H1 (cell line): ENCODE measurements at regions not wholly inside any gene's neighbourhood (a gene's known extent, or its start where the extent isn't known, plus 50 kb on each side); places are given as distances from the start of the nearest gene placed in this dataset.

ENCODE experiments used
- CTCF ChIA-PET: fragments of 300-600 bp; sonication (Branson Sonifier 250); formaldehyde crosslinking; loops from one replicate; lab custom pipeline; 2021; ENCODE audit not compliant: partially characterized antibody; lab: Charles Lee
- POLR2A ChIA-PET: fragments of 300-600 bp; sonication (Branson Sonifier 250); formaldehyde crosslinking; loops from one replicate; lab custom pipeline; 2021; ENCODE audit warnings: inconsistent platforms; ENCODE audit not compliant: partially characterized antibody; lab: Charles Lee
- DNase-seq, 2 experiments: peaks; one replicate each; pipeline versions ENCODE4 v3.0.0 to v3.0.0-alpha.2; 2010 to 2022; ENCODE audit warnings: low spot score in 2 of 2, low read depth in 1 of 2, mixed read lengths in 1 of 2
- FAIRE-seq: peaks from 2 replicates; lab custom pipeline; 2011; peaks lifted over from hg19 to GRCh38; lab: Jason Lieb, UNC
- H2AFZ ChIP-seq: 2 replicates; pipeline ENCODE4 v1.8.1; 2012; ENCODE audit warnings: low read length, inconsistent platforms
- H2AK5ac ChIP-seq: 2 replicates; pipeline ENCODE4 v1.6.1; 2013; ENCODE audit warnings: low read depth, low read length
- H2BK120ac ChIP-seq: replicated peaks from 2 replicates; pipeline ENCODE3; 2013; ENCODE audit warnings: low read depth, low read length, inconsistent platforms
- H2BK12ac ChIP-seq: 2 replicates; pipeline ENCODE4 v1.6.1; 2013; ENCODE audit warnings: low read depth, low read length
- H2BK15ac ChIP-seq: 2 replicates; pipeline ENCODE4 v1.6.1; 2013; ENCODE audit warnings: low read length
- H2BK20ac ChIP-seq: 2 replicates; pipeline ENCODE4 v1.6.1; 2013; ENCODE audit warnings: low read length
- H2BK5ac ChIP-seq: 2 replicates; pipeline ENCODE4 v1.6.1; 2013; ENCODE audit warnings: low read depth, low read length
- H3K14ac ChIP-seq: 2 replicates; pipeline ENCODE4 v1.6.1; 2013; ENCODE audit warnings: inconsistent platforms; ENCODE audit not compliant: insufficient read length
- H3K18ac ChIP-seq: 2 replicates; pipeline ENCODE4 v1.6.1; 2013; ENCODE audit warnings: low read length; ENCODE audit errors: extremely low read depth
- H3K23ac ChIP-seq: 2 replicates; pipeline ENCODE4 v1.6.1; 2013; ENCODE audit warnings: inconsistent platforms; ENCODE audit not compliant: insufficient read length
- H3K23me2 ChIP-seq: 2 replicates; pipeline ENCODE4 v1.6.1; 2013; ENCODE audit warnings: low read depth, low read length
- H3K27ac ChIP-seq: 2 replicates; pipeline ENCODE4 v1.6.1; 2011; ENCODE audit warnings: low read depth, low read length, inconsistent platforms
- H3K27me3 ChIP-seq, 4 experiments: replicated peaks in 1 of 4; 1 replicate in 1 of 4; 2 replicates in 3 of 4; pipeline versions ENCODE4 v1.6.1 to v1.8.1; 2011 to 2013; ENCODE audit warnings: low read length in 3 of 4, mild to moderate bottlenecking in 3 of 4, inconsistent platforms in 2 of 4, mixed read lengths in 2 of 4, moderate library complexity in 1 of 4; ENCODE audit not compliant: control insufficient read depth in 3 of 4, insufficient read depth in 3 of 4; ENCODE audit errors: extremely low read depth in 1 of 4
- H3K36me3 ChIP-seq, 4 experiments: 2 replicates each; pipeline versions ENCODE4 v1.6.1 to v1.8.1; 2011 to 2013; ENCODE audit warnings: mild to moderate bottlenecking in 4 of 4, low read length in 3 of 4, moderate library complexity in 2 of 4, control low read depth in 1 of 4, inconsistent platforms in 1 of 4; ENCODE audit not compliant: insufficient read depth in 4 of 4, control insufficient read depth in 2 of 4
- H3K4ac ChIP-seq: replicated peaks from 2 replicates; pipeline ENCODE3; 2013; ENCODE audit warnings: low read length, low read depth, mixed read lengths, inconsistent platforms; ENCODE audit not compliant: insufficient read length
- H3K4me1 ChIP-seq, 4 experiments: replicated peaks in 1 of 4; 1 replicate in 1 of 4; 2 replicates in 3 of 4; pipeline versions ENCODE4 v1.6.1 to v1.8.1; 2011 to 2013; ENCODE audit warnings: low read length in 3 of 4, inconsistent platforms in 2 of 4, mixed read lengths in 1 of 4; ENCODE audit not compliant: insufficient read depth in 4 of 4, control insufficient read depth in 3 of 4
- H3K4me2 ChIP-seq, 2 experiments: 2 replicates each; pipeline versions ENCODE4 v1.6.1 to v1.8.1; 2011 to 2013; ENCODE audit warnings: low read depth in 2 of 2, low read length in 2 of 2, control low read depth in 1 of 2, inconsistent platforms in 1 of 2, mild to moderate bottlenecking in 1 of 2; ENCODE audit not compliant: insufficient read depth in 1 of 2
- H3K4me3 ChIP-seq, 4 experiments: fragments of 200-600, 300-600 bp in 1 of 4; sonication (generic), shearing (Covaris generic), sonication (Bioruptor Twin) in 1 of 4; 2 replicates each; pipeline versions ENCODE4 v1.5.1 to v1.8.1; 2011 to 2016; ENCODE audit warnings: low read length in 4 of 4, low read depth in 3 of 4, control low read depth in 2 of 4, inconsistent platforms in 2 of 4, mild to moderate bottlenecking in 2 of 4, mixed read lengths in 1 of 4, moderate library complexity in 1 of 4; ENCODE audit not compliant: insufficient read depth in 2 of 4; ENCODE audit errors: extremely low read depth in 1 of 4
- H3K56ac ChIP-seq: replicated peaks from 2 replicates; pipeline ENCODE3; 2013; ENCODE audit warnings: low read depth, mild to moderate bottlenecking, mixed read lengths, low read length, inconsistent platforms; ENCODE audit not compliant: insufficient read length
- H3K79me1 ChIP-seq: 2 replicates; pipeline ENCODE4 v1.6.1; 2013; ENCODE audit warnings: low read depth, low read length, control low read depth
- H3K79me2 ChIP-seq, 2 experiments: 2 replicates each; pipeline versions ENCODE4 v1.6.1 to v1.8.1; 2012 to 2013; ENCODE audit warnings: low read length in 2 of 2, mild to moderate bottlenecking in 2 of 2, inconsistent platforms in 1 of 2; ENCODE audit not compliant: insufficient read depth in 2 of 2, control insufficient read depth in 1 of 2
- H3K9ac ChIP-seq, 4 experiments: replicated peaks in 1 of 4; 1 replicate in 1 of 4; 2 replicates in 3 of 4; pipeline versions ENCODE4 v1.6.1 to v1.8.1; 2011 to 2013; ENCODE audit warnings: low read depth in 3 of 4, low read length in 3 of 4, control low read depth in 2 of 4, mild to moderate bottlenecking in 2 of 4, moderate library complexity in 2 of 4, inconsistent platforms in 1 of 4; ENCODE audit errors: extremely low read depth in 1 of 4
- H3K9me3 ChIP-seq, 2 experiments: 2 replicates each; pipeline versions ENCODE4 v1.6.1 to v1.8.1; 2012 to 2013; ENCODE audit warnings: mild to moderate bottlenecking in 2 of 2, moderate library complexity in 2 of 2, control low read depth in 1 of 2, inconsistent platforms in 1 of 2, low read depth in 1 of 2, low read length in 1 of 2, mixed read lengths in 1 of 2; ENCODE audit not compliant: insufficient read depth in 2 of 2
- H4K20me1 ChIP-seq, 2 experiments: replicated peaks in 1 of 2; 2 replicates each; pipeline versions ENCODE3 to v1.8.1; 2011 to 2013; ENCODE audit warnings: inconsistent platforms in 2 of 2, low read length in 2 of 2, mild to moderate bottlenecking in 1 of 2; ENCODE audit not compliant: insufficient read depth in 2 of 2, control insufficient read depth in 1 of 2
- H4K5ac ChIP-seq: 2 replicates; pipeline ENCODE4 v1.6.1; 2013; ENCODE audit warnings: low read length, low read depth, mixed read lengths, inconsistent platforms; ENCODE audit not compliant: insufficient read length
- H4K8ac ChIP-seq: 2 replicates; pipeline ENCODE4 v1.8.0; 2013; ENCODE audit warnings: mild to moderate bottlenecking, moderate library complexity, low read length, inconsistent platforms; ENCODE audit not compliant: insufficient read depth; ENCODE audit errors: extremely low read depth
- H4K91ac ChIP-seq: replicated peaks from 2 replicates; pipeline ENCODE3; 2013; ENCODE audit warnings: low read length, mixed read lengths, inconsistent platforms; ENCODE audit not compliant: insufficient read length
- CBX8 ChIP-seq: fragments of 300-800, 300-1000 bp; sonication (generic); IDR thresholded peaks from 2 replicates; pipeline ENCODE4 v1.7.1; 2016; ENCODE audit warnings: low read depth, low read length, borderline replicate concordance
- CHD1 ChIP-seq: IDR thresholded peaks from 2 replicates; pipeline ENCODE4 v1.6.1; 2012; ENCODE audit warnings: low read depth, low read length, improper control_type of control experiment
- EGR1 ChIP-seq: IDR thresholded peaks from 2 replicates; pipeline ENCODE4 v1.6.1; 2011; ENCODE audit warnings: low read depth, low read length, borderline replicate concordance
- EP300 ChIP-seq, 2 experiments: IDR thresholded peaks; 1 replicate in 1 of 2; 2 replicates in 1 of 2; pipeline ENCODE4 v1.6.1; 2011 to 2012; ENCODE audit warnings: low read depth in 2 of 2, low read length in 2 of 2, mild to moderate bottlenecking in 2 of 2, borderline replicate concordance in 1 of 2, inconsistent platforms in 1 of 2, moderate library complexity in 1 of 2
- FOSL1 ChIP-seq: IDR thresholded peaks from 2 replicates; pipeline ENCODE4 v1.6.1; 2011; ENCODE audit warnings: mild to moderate bottlenecking, low read depth, low read length, moderate library complexity; ENCODE audit not compliant: insufficient read depth
- KDM1A ChIP-seq: fragments of 200-600, 300-600 bp; sonication (generic); IDR thresholded peaks from 2 replicates; pipeline ENCODE4 v1.7.1; 2016; ENCODE audit warnings: mild to moderate bottlenecking, low read length, borderline replicate concordance
- POU5F1 ChIP-seq: IDR thresholded peaks from 2 replicates; pipeline ENCODE4 v1.6.1; 2011; ENCODE audit warnings: low read depth, mild to moderate bottlenecking, low read length, moderate library complexity
- SIN3A ChIP-seq, 2 experiments: IDR thresholded peaks in 1 of 2; conservative IDR thresholded peaks in 1 of 2; 2 replicates each; pipeline ENCODE4 v1.6.1; 2011 to 2012; ENCODE audit warnings: low read length in 2 of 2, improper control_type of control experiment in 1 of 2, low read depth in 1 of 2, mild to moderate bottlenecking in 1 of 2
- SIRT6 ChIP-seq: IDR thresholded peaks from one replicate; pipeline ENCODE4 v1.7.1; 2012; ENCODE audit warnings: low read length, inconsistent platforms
- TAF7 ChIP-seq: optimal IDR thresholded peaks from 2 replicates; pipeline ENCODE3; 2011; ENCODE audit warnings: low read depth, mild to moderate bottlenecking, inconsistent platforms, low read length, moderate library complexity, borderline replicate concordance
- YY1 ChIP-seq: IDR thresholded peaks from 2 replicates; pipeline ENCODE4 v1.6.1; 2011; ENCODE audit warnings: low read depth, mild to moderate bottlenecking, low read length
- WGBS, 2 experiments: shearing (Covaris generic) in 1 of 2; methylation state at CpG; one replicate each; pipeline versions ENCODE4 v1.1.6 to v1.1.7; 2013 to 2015; ENCODE audit warnings: low lambda C conversion rate in 2 of 2, mixed read lengths in 2 of 2, inconsistent platforms in 1 of 2, low coverage in 1 of 2, missing lambda C conversion rate in 1 of 2; ENCODE audit not compliant: insufficient replicate concordance in 2 of 2, insufficient coverage in 1 of 2, insufficient read length in 1 of 2; ENCODE audit errors: extremely low coverage in 1 of 2, missing lambda C conversion rate in 1 of 2; 5-methylcytosine and 5-hydroxymethylcytosine counted together
- TF ChIP-seq, protein P1 (sequence below): IDR thresholded peaks from 2 replicates; pipeline ENCODE4 v1.6.1; 2012; ENCODE audit warnings: inconsistent platforms
- TF ChIP-seq, protein P2 (sequence below): IDR thresholded peaks from 2 replicates; pipeline ENCODE4 v1.6.1; 2012; ENCODE audit warnings: low read length, inconsistent platforms

DNA sequence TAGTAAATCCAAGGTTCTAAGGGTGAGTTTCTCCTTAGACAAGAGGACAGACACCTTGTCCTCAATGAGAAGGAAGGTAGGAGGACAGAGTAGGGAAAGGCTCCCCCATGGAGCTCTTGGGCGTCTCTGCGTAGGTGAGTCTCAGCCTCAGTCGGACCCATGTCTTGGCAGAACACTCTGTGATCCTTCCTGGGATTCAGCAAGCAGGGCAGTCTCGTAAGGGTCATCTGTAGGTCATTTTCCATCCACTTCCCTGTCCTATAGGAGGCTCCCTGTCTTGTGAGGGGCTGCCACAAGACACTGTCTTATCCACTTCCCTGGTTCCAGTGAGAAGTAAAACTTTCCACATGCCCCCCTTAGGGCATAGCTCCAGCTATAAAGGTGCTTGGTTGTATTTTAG is 122.6 kb upstream of the TWIST2 start:
- Histone ChIP-seq H2BK20ac (no peak overlapping the region), H4K8ac (no peak overlapping the region), H4K91ac (no peak overlapping the region), H3K79me1 (no peaks in the 10 kb centered on the region), H2AFZ (no peak overlapping the region), H3K23ac (no peak overlapping the region), H3K79me2 (no peaks in the 10 kb centered on the region), H2BK120ac (no peak overlapping the region), H3K9me3 (no peaks in the 10 kb centered on the region), H3K4me3 (no peak overlapping the region), H3K4me1 (no peaks in the 10 kb centered on the region), H4K20me1 (no peaks in the 10 kb centered on the region), H3K4me2 (no peak overlapping the region), H3K56ac (no peak overlapping the region), H3K23me2 (no peaks in the 10 kb centered on the region), H3K27me3 (no peaks in the 10 kb centered on the region), H3K14ac (no peak overlapping the region), H3K18ac (no peak overlapping the region), H2AK5ac (no peak overlapping the region), H3K4ac (no peak overlapping the region), H3K9ac (no peak overlapping the region), H3K36me3 (no peaks in the 10 kb centered on the region), H2BK15ac (no peak overlapping the region), H2BK5ac (no peak overlapping the region), H4K5ac (no peak overlapping the region), H2BK12ac (no peak overlapping the region), H3K27ac (no peak overlapping the region)
- 93% methylated on average over 4 of the region's 4 CpGs; no CpG with 5 or more reads in 1 of the 2 experiments for WGBS, 2 experiments
- no peak for DNase-seq
- ChIA-PET POLR2A (no interaction called here), CTCF (interaction anchor here (1.2 kb wide), 1 partner anchor 60 kb away, joined by 4 read pairs; no protein-coding TSS in a partner anchor)
- FAIRE-seq = no peak
- TF ChIP-seq FOSL1 (no peak), CHD1 (no peak), CBX8 (no peak), SIRT6 (no peak), SIN3A (conservative IDR thresholded peaks at IDR 0.05 in 1 of 2, IDR thresholded peaks at IDR 0.05 in 1 of 2; ENCODE audit: low read depth in 1 of 2, low read length in 2 of 2) (no peak), KDM1A (no peak), POU5F1 (no peak), TAF7 (no peak), EP300 (IDR thresholded peaks at IDR 0.05; ENCODE audit: borderline replicate concordance in 1 of 2, low read depth in 2 of 2, low read length in 2 of 2) (no peak), YY1 (no peak), EGR1 (no peak)
- TF ChIP-seq, protein P1, sequence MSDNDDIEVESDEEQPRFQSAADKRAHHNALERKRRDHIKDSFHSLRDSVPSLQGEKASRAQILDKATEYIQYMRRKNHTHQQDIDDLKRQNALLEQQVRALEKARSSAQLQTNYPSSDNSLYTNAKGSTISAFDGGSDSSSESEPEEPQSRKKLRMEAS = no peak
- TF ChIP-seq, protein P2, sequence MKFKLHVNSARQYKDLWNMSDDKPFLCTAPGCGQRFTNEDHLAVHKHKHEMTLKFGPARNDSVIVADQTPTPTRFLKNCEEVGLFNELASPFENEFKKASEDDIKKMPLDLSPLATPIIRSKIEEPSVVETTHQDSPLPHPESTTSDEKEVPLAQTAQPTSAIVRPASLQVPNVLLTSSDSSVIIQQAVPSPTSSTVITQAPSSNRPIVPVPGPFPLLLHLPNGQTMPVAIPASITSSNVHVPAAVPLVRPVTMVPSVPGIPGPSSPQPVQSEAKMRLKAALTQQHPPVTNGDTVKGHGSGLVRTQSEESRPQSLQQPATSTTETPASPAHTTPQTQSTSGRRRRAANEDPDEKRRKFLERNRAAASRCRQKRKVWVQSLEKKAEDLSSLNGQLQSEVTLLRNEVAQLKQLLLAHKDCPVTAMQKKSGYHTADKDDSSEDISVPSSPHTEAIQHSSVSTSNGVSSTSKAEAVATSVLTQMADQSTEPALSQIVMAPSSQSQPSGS = no peak
